ENCODE measurements at regions not wholly inside any gene's neighbourhood (a gene's known extent, or its start where the extent isn't known, plus 50 kb on each side); places are given as distances from the start of the nearest gene placed in this dataset.
A peak's percentile ranks its signal among the peaks of the same experiment; 100 is the strongest.

GRCh38 chr13:30359991-30360390, 52.6 kb upstream of the KATNAL1 start:
- DNase-seq: no peak

- no peak for DNase-seq
Observed at GRCh38 chr13:30360586-30360985, 53.2 kb upstream of the KATNAL1 start.

DNA sequence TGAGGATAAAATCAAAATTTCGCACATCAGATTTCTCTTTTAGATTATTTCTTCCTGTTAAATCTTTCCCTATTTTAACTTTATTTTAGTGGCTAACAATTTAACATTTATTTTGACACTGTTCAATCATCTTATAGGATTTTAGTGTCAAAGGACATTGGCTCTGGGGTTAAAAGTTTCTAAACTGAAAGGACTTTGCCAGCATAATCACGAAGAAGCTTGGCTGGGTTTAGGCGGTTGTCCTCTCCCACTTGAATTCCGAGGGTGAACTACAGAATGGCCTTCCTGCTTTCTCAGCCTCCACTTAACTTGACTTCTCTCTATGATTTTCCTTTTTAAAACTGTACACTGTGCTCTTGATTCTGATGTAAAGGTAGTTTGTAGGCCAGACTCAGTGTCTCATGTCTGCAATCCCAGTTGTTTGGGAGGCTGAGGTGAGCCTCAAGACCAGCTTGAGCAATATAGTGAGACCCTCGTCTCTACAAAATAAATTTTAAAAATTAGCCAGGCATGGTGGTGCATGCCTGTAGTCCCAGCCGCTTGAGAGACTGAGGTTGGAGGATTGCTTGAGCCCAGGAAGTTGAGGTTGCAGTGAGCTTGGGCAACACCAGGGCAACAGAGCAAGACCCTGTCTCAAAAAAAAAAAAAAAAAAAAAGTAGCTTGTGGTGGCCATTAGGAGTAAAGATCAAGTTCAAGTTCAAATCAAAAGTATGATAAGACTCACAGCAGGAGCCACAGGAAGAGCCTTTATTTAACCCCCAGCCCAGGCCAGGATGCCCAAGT, 54.8 kb upstream of the KATNAL1 start:
- no peak for DNase-seq

GRCh38 chr13:30362869-30363268, 55.5 kb upstream of the KATNAL1 start:
- no peak for DNase-seq

DNA sequence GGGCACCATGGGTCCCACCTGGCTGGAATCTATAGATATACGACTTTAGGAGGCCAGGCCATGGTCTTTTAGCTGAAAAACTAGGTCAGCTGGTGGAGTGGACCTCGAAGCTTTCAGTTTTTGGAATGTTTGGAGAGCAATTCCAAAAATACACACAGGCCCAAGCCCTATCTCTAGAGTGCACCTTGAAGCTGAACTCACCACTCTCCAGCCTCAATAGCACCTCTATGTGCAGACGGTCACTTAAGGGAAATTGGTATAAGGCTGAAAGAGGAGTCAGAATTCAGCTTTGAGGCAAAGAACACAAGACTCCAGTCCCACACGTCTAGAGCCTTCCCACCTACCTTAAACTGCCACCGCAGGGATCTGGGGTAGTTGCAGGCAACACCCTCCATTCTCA, 56.4 kb upstream of the KATNAL1 start:
- DNase-seq: no peak

DNA sequence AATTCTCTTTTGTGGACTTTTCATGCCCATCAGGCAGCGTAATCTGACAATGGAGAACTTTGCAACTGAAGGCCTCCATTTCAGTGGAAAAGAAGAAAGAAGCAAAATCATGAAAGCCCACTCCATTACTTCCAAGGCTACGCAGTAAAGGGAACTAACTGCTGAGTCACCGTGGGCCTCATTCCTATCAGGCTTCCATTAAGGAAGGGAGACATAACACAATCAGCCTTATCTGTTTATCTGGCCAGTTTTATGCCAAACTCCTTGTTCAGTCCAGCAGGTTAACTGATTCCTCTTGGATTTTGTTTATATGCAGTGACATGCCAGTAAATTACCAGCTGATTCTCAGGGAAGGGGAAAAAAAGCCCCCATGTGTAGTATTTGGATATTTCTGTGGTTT, 56.8 kb upstream of the KATNAL1 start:
- no peak for DNase-seq

DNA sequence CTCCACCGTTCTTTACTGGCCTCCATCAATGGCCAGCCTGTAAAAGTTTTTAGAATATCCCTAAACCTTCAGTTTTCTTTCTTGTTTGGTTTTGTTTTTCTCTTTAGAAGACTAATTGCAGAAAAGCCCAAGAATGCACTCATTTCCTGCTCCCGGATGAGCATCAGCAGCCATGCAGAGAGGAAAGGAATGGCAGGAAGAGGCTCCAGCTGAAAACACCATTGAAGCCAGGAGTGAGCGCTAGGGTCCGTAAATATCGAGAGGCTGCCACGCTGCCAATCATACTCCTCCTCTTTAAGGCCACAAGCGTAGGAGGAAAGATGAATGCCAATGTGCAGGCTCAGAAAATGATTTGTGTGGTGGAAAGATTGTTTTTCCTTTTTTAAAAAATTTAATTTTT, 57.4 kb upstream of the UBE2L5 start:
- DNase-seq: peak; percentile 39

- DNase-seq: no peak
Observed at GRCh38 chr13:30366088-30366487, 56.2 kb upstream of the UBE2L5 start.

DNA sequence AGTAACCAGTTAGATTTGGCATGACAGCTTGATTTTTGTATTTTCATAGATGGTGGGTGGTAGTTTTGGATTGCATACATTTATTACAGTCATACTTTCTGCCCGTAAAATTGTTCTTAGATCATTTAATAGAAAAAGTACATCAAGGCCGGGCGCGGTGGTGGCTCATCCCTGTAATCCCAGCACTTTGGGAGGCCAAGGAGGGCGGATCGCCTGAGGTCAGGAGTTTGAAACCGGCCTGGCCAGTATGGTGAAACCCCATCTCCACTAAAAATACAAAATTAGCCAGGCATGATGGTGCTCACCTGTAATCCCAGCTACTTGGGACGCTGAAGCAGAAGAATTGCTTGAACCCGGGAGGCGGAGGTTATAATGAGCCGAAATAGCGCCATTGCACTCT, 55.0 kb upstream of the UBE2L5 start:
- no peak for DNase-seq

- no peak for DNase-seq
Observed at GRCh38 chr13:30370146-30370545, 52.1 kb upstream of the UBE2L5 start.

DNA sequence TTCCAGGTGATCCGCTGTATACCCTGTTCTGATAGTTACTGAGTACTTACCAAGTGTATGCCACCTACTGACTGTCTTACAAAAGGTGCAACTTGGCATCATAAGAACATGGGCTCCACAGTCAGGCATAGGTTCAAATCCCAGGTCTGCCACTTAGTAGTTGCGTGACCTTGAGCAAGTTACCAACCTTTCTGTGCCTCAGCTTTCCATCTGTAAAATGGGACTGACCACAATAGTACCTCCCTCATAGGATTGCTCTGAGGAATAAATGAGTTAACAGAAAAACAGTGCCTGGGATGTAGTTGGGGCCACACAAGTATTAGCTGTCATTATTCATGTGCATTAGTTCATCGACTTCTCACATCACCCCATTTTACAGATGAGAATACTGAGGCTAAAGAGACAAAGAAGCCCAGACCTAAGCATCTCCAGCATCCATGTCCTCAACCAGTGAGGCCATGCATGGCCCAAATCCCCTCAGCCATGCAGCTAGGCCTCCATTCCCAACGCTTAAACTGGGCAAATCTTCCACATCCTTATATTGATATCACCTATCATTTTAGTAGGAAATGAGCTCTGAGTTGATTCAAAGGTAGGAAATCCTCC, 51.3 kb upstream of the UBE2L5 start:
- DNase-seq: no peak

DNA sequence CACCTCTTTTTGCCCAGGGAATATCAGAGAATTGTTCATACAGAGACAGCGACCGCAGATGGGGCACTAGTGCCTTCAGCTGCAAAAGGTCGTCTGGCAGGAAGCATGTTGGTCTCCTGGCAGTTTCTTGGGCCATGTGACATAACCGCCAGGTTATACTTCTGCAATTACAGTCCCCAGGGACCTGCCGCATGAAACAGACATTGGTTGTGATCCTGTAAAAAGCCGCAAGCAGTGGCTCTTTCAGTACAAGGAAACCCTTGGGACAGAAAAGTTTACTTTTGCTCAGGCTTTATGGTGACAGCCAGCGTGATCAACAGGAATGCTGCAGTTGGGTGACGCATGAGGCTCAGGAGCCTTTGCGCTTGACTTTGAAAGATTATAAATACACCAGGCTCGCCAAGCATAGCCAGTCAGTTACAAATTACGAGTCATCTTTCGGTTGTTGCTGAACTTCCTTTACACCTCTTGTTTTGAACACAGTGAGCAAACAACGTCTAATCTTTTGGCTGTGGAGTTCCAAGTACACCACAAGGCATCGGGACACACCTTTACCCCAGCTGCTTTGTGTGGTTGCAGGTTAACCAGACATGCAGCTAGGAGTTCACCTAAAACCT, 50.5 kb upstream of the UBE2L5 start:
- no peak for DNase-seq
